K562 (cell line): ENCODE measurements at regions not wholly inside any gene's neighbourhood (a gene's known extent, or its start where the extent isn't known, plus 50 kb on each side); places are given as distances from the start of the nearest gene placed in this dataset.

Experiments
- ATAC-seq: fragments of 200-7000 bp; cut with Tn5 transposase; 3 replicates; pipeline ENCODE4 v1.9.1; 2020; ENCODE audit warnings: moderate library complexity
- BruUV-seq: library from RNA; stranded (reverse); fragments of 400-500 nt; replicated peaks from 2 replicates; lab custom pipeline; 2021; lab: Mats Ljungman, UMichigan
- CTCF ChIA-PET: fragments of 300-600 bp; formaldehyde crosslinking; extraction: SDS; loops from one replicate; lab custom pipeline; 2021; ENCODE audit warnings: low intra/inter-chr PET ratio; lab: Yijun Ruan, JAX
- POLR2A ChIA-PET: fragments of 300-600, 350-650 bp; sonication (Branson Sonifier 250); formaldehyde crosslinking; extraction: SDS; loops from one replicate; lab custom pipeline; 2021; ENCODE audit warnings: antibody characterized with exemption, inconsistent platforms; lab: Yijun Ruan, JAX
- DNase-seq, 4 experiments: peaks; one replicate each; pipeline versions ENCODE4 v3.0.0 to v3.0.0-alpha.2; 2011 to 2018; ENCODE audit warnings: low spot score in 3 of 4, mixed read lengths in 3 of 4; ENCODE audit errors: extremely low read depth in 1 of 4
- FAIRE-seq: peaks from 2 replicates; lab custom pipeline; 2011; peaks lifted over from hg19 to GRCh38; lab: Jason Lieb, UNC
- H2AFZ ChIP-seq: 2 replicates; pipeline ENCODE4 v1.6.0; 2011; ENCODE audit warnings: low read depth, low read length, control low read depth, inconsistent platforms
- H3K27ac ChIP-seq: fragments of 200-600 bp; 3 replicates; pipeline ENCODE4 v1.8.0; 2011; ENCODE audit warnings: low read depth, mild to moderate bottlenecking, control low read depth, inconsistent platforms, low read length, moderate library complexity, mixed read lengths; ENCODE audit errors: extremely low read depth
- H3K27me3 ChIP-seq, 2 experiments: fragments of 300-600 bp in 1 of 2; 2 replicates in 1 of 2; 3 replicates in 1 of 2; pipeline versions ENCODE4 v1.6.0 to v1.8.0; 2011; ENCODE audit warnings: inconsistent platforms in 2 of 2, low read length in 2 of 2, mild to moderate bottlenecking in 1 of 2, mixed read lengths in 1 of 2, moderate library complexity in 1 of 2; ENCODE audit not compliant: control insufficient read depth in 2 of 2, insufficient read depth in 2 of 2
- H3K36me3 ChIP-seq: fragments of 300-600 bp; 3 replicates; pipeline ENCODE4 v1.8.0; 2011; ENCODE audit warnings: mild to moderate bottlenecking, low read length, inconsistent platforms; ENCODE audit not compliant: control insufficient read depth, insufficient read depth
- H3K4me1 ChIP-seq, 2 experiments: fragments of 200-600 bp in 1 of 2; replicated peaks in 1 of 2; 2 replicates in 1 of 2; 3 replicates in 1 of 2; pipeline versions ENCODE4 v1.5.1 to v1.8.0; 2011; ENCODE audit warnings: inconsistent platforms in 2 of 2, low read length in 2 of 2, mild to moderate bottlenecking in 1 of 2, mixed read lengths in 1 of 2, moderate library complexity in 1 of 2; ENCODE audit not compliant: control insufficient read depth in 2 of 2, insufficient read depth in 2 of 2
- H3K4me2 ChIP-seq: 2 replicates; pipeline ENCODE4 v1.6.1; 2011; ENCODE audit warnings: low read length, control low read depth, inconsistent platforms, mixed read lengths; ENCODE audit not compliant: insufficient read depth
- H3K4me3 ChIP-seq: fragments of 200-600 bp; sonication (generic), shearing (Covaris generic); 2 replicates; pipeline ENCODE4 v1.5.1; 2016; ENCODE audit warnings: control low read depth, inconsistent platforms
- H3K79me2 ChIP-seq: fragments of 200-600 bp; 3 replicates; pipeline ENCODE4 v1.8.0; 2011; ENCODE audit warnings: low read length, inconsistent platforms; ENCODE audit not compliant: control insufficient read depth, insufficient read depth
- H3K9ac ChIP-seq, 2 experiments: 2 replicates each; pipeline versions ENCODE4 v1.6.0 to v1.6.1; 2011; ENCODE audit warnings: low read depth in 2 of 2, low read length in 2 of 2, control low read depth in 1 of 2, inconsistent platforms in 1 of 2, mild to moderate bottlenecking in 1 of 2, mixed read lengths in 1 of 2; ENCODE audit not compliant: insufficient read depth in 1 of 2
- H3K9me1 ChIP-seq: one replicate; pipeline ENCODE4 v1.6.0; 2011; ENCODE audit warnings: inconsistent platforms, mild to moderate bottlenecking, low read length, moderate library complexity; ENCODE audit not compliant: control insufficient read depth, insufficient read depth
- H3K9me3 ChIP-seq: replicated peaks from 2 replicates; pipeline ENCODE4 v1.5.1; 2011; ENCODE audit warnings: low read depth, low read length, inconsistent platforms; ENCODE audit not compliant: control insufficient read depth, insufficient read depth
- H4K20me1 ChIP-seq: replicated peaks from 2 replicates; pipeline ENCODE4 v1.6.1; 2011; ENCODE audit warnings: low read length, inconsistent platforms, mixed read lengths; ENCODE audit not compliant: control insufficient read depth, insufficient read depth
- MAFK ChIP-seq: IDR thresholded peaks from 2 replicates; pipeline ENCODE4 v1.6.1; 2011; ENCODE audit warnings: low read length, improper control_type of control experiment
- NCOA2 ChIP-seq, 2 experiments: fragments of 450-650 bp; IDR thresholded peaks; 2 replicates each; pipeline ENCODE4 v1.6.1; 2018; ENCODE audit warnings: mild to moderate bottlenecking in 2 of 2, moderate library complexity in 1 of 2; ENCODE audit not compliant: partially characterized antibody in 2 of 2
- PHF8 ChIP-seq: fragments of 200-600 bp; sonication (generic); IDR thresholded peaks from 2 replicates; pipeline ENCODE4 v1.6.1; 2012; ENCODE audit warnings: mixed run types, mild to moderate bottlenecking, inconsistent platforms, low read length, moderate library complexity, borderline replicate concordance
- POLR2AphosphoS5 ChIP-seq: IDR thresholded peaks from 2 replicates; pipeline ENCODE4 v1.6.1; 2011; ENCODE audit warnings: mild to moderate bottlenecking, low read depth, low read length, moderate library complexity; ENCODE audit not compliant: control insufficient read depth, insufficient read depth
- PTBP1 ChIP-seq: fragments of 200-400 bp; formaldehyde crosslinking; IDR thresholded peaks from 2 replicates; pipeline ENCODE4 v1.6.1; 2017; ENCODE audit warnings: low read depth, low read length
- RAD21 ChIP-seq, 2 experiments: fragments of 250-450 bp in 1 of 2; fragments of 450-650 bp in 1 of 2; sonication (Bioruptor Pico) in 1 of 2; formaldehyde crosslinking in 1 of 2; IDR thresholded peaks in 1 of 2; conservative IDR thresholded peaks in 1 of 2; 2 replicates each; pipeline versions ENCODE4 v1.4.0 to v1.8.0; 2020 to 2022; ENCODE audit warnings: mild to moderate bottlenecking in 2 of 2, moderate library complexity in 1 of 2
- SETDB1 ChIP-seq: IDR thresholded peaks from one replicate; pipeline ENCODE4 v1.6.1; 2012; ENCODE audit warnings: low read length, control low read depth, inconsistent platforms
- STAG1 ChIP-seq: sonication (generic); formaldehyde crosslinking; IDR thresholded peaks from 2 replicates; pipeline ENCODE4 v1.5.0; 2020; ENCODE audit warnings: missing genetic modification reagents, borderline replicate concordance
- U2AF2 ChIP-seq: fragments of 200-400 bp; formaldehyde crosslinking; optimal IDR thresholded peaks from 2 replicates; pipeline ENCODE3; 2017; ENCODE audit warnings: low read depth, mild to moderate bottlenecking, low read length
- ZNF699 ChIP-seq: fragments of 250-450 bp; sonication (Bioruptor Pico); IDR thresholded peaks from 2 replicates; pipeline ENCODE4 v1.8.0; 2021; ENCODE audit warnings: mild to moderate bottlenecking, moderate library complexity; ENCODE audit not compliant: insufficient replicate concordance
- ZNF75A ChIP-seq: fragments of 450-650 bp; formaldehyde crosslinking; IDR thresholded peaks from 2 replicates; pipeline ENCODE4 v1.4.0; 2020; ENCODE audit warnings: mild to moderate bottlenecking
- ZNF76 ChIP-seq: fragments of 250-450 bp; sonication (Bioruptor Pico); IDR thresholded peaks from 2 replicates; pipeline ENCODE4 v1.4.0; 2020; ENCODE audit warnings: mild to moderate bottlenecking, moderate library complexity, borderline replicate concordance
- WGBS: fragments of 100-300 bp; shearing (Covaris generic); methylation state at CpG from one replicate; pipeline ENCODE4 v1.1.6; 2016; ENCODE audit warnings: low coverage, mixed read lengths; ENCODE audit not compliant: insufficient coverage; ENCODE audit errors: missing lambda C conversion rate; 5-methylcytosine and 5-hydroxymethylcytosine counted together
- in situ Hi-C: fragments of 300-500 bp; cut with MboI; formaldehyde crosslinking; loops from 4 replicates; pipeline ENCODE4 v1.15.0; 2018; ENCODE audit warnings: inconsistent platforms, mixed read lengths
- intact Hi-C: fragments of 100-400 bp; cut with micrococcal nuclease; formaldehyde crosslinking; loops from 2 replicates; pipeline ENCODE4 v1.14.2; 2022
- TF ChIP-seq, protein P1 (sequence below): fragments of 250-450 bp; sonication (Bioruptor Pico); IDR thresholded peaks from 2 replicates; pipeline ENCODE4 v1.8.0; 2022; ENCODE audit warnings: moderate library complexity, mild to moderate bottlenecking, inconsistent platforms

DNA sequence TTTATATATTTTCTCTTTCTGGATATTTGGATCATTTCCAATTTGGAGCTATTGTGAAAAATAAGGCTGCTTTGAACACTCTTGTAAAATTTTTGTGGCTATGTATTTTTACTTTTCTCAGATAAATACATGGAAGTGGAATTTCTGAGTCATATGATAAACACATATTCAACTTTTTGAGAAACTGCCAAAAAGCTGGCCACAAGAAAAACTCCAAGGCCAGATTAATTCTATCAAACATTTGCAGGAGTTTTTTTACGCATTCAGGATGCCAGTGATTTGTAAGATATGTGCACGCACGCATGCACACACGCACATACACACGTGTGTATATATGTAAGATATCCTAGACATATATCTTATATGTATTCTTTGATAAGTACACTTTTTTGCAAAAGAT, 477.5 kb upstream of the SPHKAP start:
- in situ Hi-C loops: no loop called here
- Histone ChIP-seq H3K4me1 (no peaks in the 10 kb centered on the region), H3K9me1 (no peaks in the 10 kb centered on the region), H3K36me3 (no peaks in the 10 kb centered on the region), H3K27ac (no peak overlapping the region), H3K79me2 (no peaks in the 10 kb centered on the region), H3K4me3 (no peak overlapping the region), H3K9me3 (no peaks in the 10 kb centered on the region), H3K4me2 (no peak overlapping the region), H4K20me1 (no peaks in the 10 kb centered on the region), H3K9ac (no peak overlapping the region), H2AFZ (no peak overlapping the region), H3K27me3 (no peaks in the 10 kb centered on the region)
- no peak for ATAC-seq
- no peak for FAIRE-seq
- DNase-seq: no peak
- TF ChIP-seq MAFK (no peak), ZNF75A (CRISPR knock-in tag) (no peak), U2AF2 (no peak), PHF8 (no peak), ZNF699 (no peak), RAD21 (CRISPR knock-in tag; conservative IDR thresholded peaks at IDR 0.05 in 1 of 2, IDR thresholded peaks at IDR 0.05 in 1 of 2) (no peak), POLR2AphosphoS5 (no peak), STAG1 (no peak), SETDB1 (no peak), PTBP1 (no peak), ZNF76 (no peak), NCOA2 (IDR thresholded peaks at IDR 0.05; ENCODE audit: partially characterized antibody in 2 of 2) (no peak)
- TF ChIP-seq, protein P1, sequence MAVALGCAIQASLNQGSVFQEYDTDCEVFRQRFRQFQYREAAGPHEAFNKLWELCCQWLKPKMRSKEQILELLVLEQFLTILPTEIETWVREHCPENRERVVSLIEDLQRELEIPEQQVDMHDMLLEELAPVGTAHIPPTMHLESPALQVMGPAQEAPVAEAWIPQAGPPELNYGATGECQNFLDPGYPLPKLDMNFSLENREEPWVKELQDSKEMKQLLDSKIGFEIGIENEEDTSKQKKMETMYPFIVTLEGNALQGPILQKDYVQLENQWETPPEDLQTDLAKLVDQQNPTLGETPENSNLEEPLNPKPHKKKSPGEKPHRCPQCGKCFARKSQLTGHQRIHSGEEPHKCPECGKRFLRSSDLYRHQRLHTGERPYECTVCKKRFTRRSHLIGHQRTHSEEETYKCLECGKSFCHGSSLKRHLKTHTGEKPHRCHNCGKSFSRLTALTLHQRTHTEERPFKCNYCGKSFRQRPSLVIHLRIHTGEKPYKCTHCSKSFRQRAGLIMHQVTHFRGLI (CRISPR knock-in tag): no peak
- intact Hi-C loops: no loop called here
- WGBS: 0% methylated on average over 5 of the region's 5 CpGs
- BruUV-seq: no TSS peak
- POLR2A ChIA-PET: no interaction called here
- CTCF ChIA-PET: interaction anchor here (0.7 kb wide), 1 partner anchor 1671 kb away, joined by 3 read pairs; no protein-coding TSS in a partner anchor
